ENCODE measurements at regions not wholly inside any gene's neighbourhood (a gene's known extent, or its start where the extent isn't known, plus 50 kb on each side); places are given as distances from the start of the nearest gene placed in this dataset.

- TF ChIP-seq MAX (CRISPR knock-in tag; IDR thresholded peaks at IDR 0.05) (no peak), ZNF416 (CRISPR knock-in tag; IDR thresholded peaks at IDR 0.05) (no peak), ARID4B (CRISPR knock-in tag; IDR thresholded peaks at IDR 0.05; ENCODE audit: borderline replicate concordance) (no peak), RORB (CRISPR knock-in tag; IDR thresholded peaks at IDR 0.05) (no peak), ZNF232 (CRISPR knock-in tag; IDR thresholded peaks at IDR 0.05) (no peak), ZNF532 (CRISPR knock-in tag; IDR thresholded peaks at IDR 0.05; ENCODE audit: borderline replicate concordance) (no peak), FOXK1 (CRISPR knock-in tag; IDR thresholded peaks at IDR 0.05) (no peak), E2F5 (CRISPR knock-in tag; IDR thresholded peaks at IDR 0.05) (no peak), IRF2 (CRISPR knock-in tag; IDR thresholded peaks at IDR 0.05; ENCODE audit: borderline replicate concordance, low read depth) (no peak), CDX4 (CRISPR knock-in tag; IDR thresholded peaks at IDR 0.05; ENCODE audit: borderline replicate concordance) (no peak), ZNF512 (CRISPR knock-in tag; IDR thresholded peaks at IDR 0.05; ENCODE audit: borderline replicate concordance) (no peak), GTF2I (CRISPR knock-in tag; conservative IDR thresholded peaks at IDR 0.05) (no peak), HMGXB4 (CRISPR knock-in tag; IDR thresholded peaks at IDR 0.05) (no peak), ATF2 (CRISPR knock-in tag; IDR thresholded peaks at IDR 0.05; ENCODE audit: borderline replicate concordance, low read depth) (no peak), ELF4 (CRISPR knock-in tag; IDR thresholded peaks at IDR 0.05; ENCODE audit: low read depth) (no peak), ATF3 (CRISPR knock-in tag; conservative IDR thresholded peaks at IDR 0.05) (no peak), TEAD1 (CRISPR knock-in tag; IDR thresholded peaks at IDR 0.05) (no peak), NFYB (CRISPR knock-in tag; conservative IDR thresholded peaks at IDR 0.05; ENCODE audit: low read depth) (no peak), ZBTB21 (CRISPR knock-in tag; IDR thresholded peaks at IDR 0.05; ENCODE audit: borderline replicate concordance) (no peak), NR1H2 (CRISPR knock-in tag; IDR thresholded peaks at IDR 0.05) (no peak)
- H3K9me3 Mint-ChIP-seq, result peaks cover 17% of the 10 kb centered on the region
- DNase-seq (ENCODE audit: low spot score) (no peak), ATAC-seq (no peak)
- no peak overlapping the region for H3K4me3 Mint-ChIP-seq
- ChIA-PET CTCF (no interaction called here), POLR2A (no interaction called here)
- no peaks in the 10 kb centered on the region for H3K36me3 Mint-ChIP-seq
- H3K27me3 Mint-ChIP-seq (ENCODE audit: low read depth), result no peaks in the 10 kb centered on the region; the same call in 1 of the 2 replicates
- H3K4me1 Mint-ChIP-seq, result peaks cover 23% of the 10 kb centered on the region
- H3K27ac Mint-ChIP-seq, result no peak overlapping the region
Measured at GRCh38 chr13:80097561-80097960, 243.4 kb downstream of the SPRY2 start.
